SK-N-MC (cell line): ENCODE measurements at regions not wholly inside any gene's neighbourhood (a gene's known extent, or its start where the extent isn't known, plus 50 kb on each side); places are given as distances from the start of the nearest gene placed in this dataset.

ENCODE experiments used
- EZH2 ChIP-seq: fragments of 200-600 bp; sonication (generic); IDR thresholded peaks from one replicate; pipeline ENCODE4 v1.6.1; 2017; ENCODE audit warnings: antibody characterized with exemption
- POLR2AphosphoS5 ChIP-seq: IDR thresholded peaks from 2 replicates; pipeline ENCODE4 v1.6.1; 2012; ENCODE audit warnings: mild to moderate bottlenecking, low read depth, low read length, borderline replicate concordance

- TF ChIP-seq EZH2 (no peak), POLR2AphosphoS5 (no peak)
These were observed 225.1 kb upstream of the LUZP2 start for GRCh38 chr11:24271798-24272197.
